A549 (cell line): ENCODE measurements at regions not wholly inside any gene's neighbourhood (a gene's known extent, or its start where the extent isn't known, plus 50 kb on each side); places are given as distances from the start of the nearest gene placed in this dataset.

Experiments used
- ATAC-seq, 2 experiments: fragments of 200-7000 bp in 1 of 2; fragments of >200 bp in 1 of 2; cut with Nextera tagmentation in 1 of 2; cut with Tn5 transposase in 1 of 2; 3 replicates each; pipeline versions ENCODE4 v1.8.0 to v1.9.1; 2018 to 2020; ENCODE audit warnings: mild to moderate bottlenecking in 1 of 2, moderate library complexity in 1 of 2
- CTCF ChIA-PET: fragments of 300-600 bp; sonication (Branson Sonifier 250); formaldehyde crosslinking; extraction: SDS; loops from one replicate; lab custom pipeline; 2021; ENCODE audit warnings: antibody characterized with exemption, inconsistent platforms; lab: Yijun Ruan, JAX
- POLR2A ChIA-PET: fragments of 350-600 bp; formaldehyde crosslinking; extraction: SDS; loops from one replicate; lab custom pipeline; 2021; ENCODE audit warnings: antibody characterized with exemption, inconsistent platforms; lab: Yijun Ruan, JAX
- DNase-seq, 2 experiments: peaks; one replicate each; pipeline versions ENCODE4 v3.0.0 to v3.0.0-alpha.2; 2011 to 2016; ENCODE audit warnings: low read depth in 1 of 2, low spot score in 1 of 2
- FAIRE-seq: peaks from 2 replicates; lab custom pipeline; 2011; peaks lifted over from hg19 to GRCh38; lab: Jason Lieb, UNC
- H3K27ac ChIP-seq, 2 experiments: fragments of >200 bp; sonication (Bioruptor Twin); formaldehyde crosslinking; 3 replicates each; pipeline ENCODE4 v1.5.1; 2016 to 2017
- H3K4me1 ChIP-seq: fragments of >200 bp; sonication (Bioruptor Twin); formaldehyde crosslinking; 3 replicates; pipeline ENCODE4 v1.6.1; 2016
- H3K4me2 ChIP-seq: fragments of >200 bp; sonication (Bioruptor Twin); formaldehyde crosslinking; 3 replicates; pipeline ENCODE4 v1.6.1; 2016
- H3K4me3 ChIP-seq: fragments of >200 bp; sonication (Bioruptor Twin); formaldehyde crosslinking; 3 replicates; pipeline ENCODE4 v1.5.1; 2016
- H3K9me3 ChIP-seq: fragments of >200 bp; sonication (Bioruptor Twin); formaldehyde crosslinking; 3 replicates; pipeline ENCODE4 v1.6.1; 2016
- BHLHE40 ChIP-seq: IDR thresholded peaks from 2 replicates; pipeline ENCODE4 v1.6.1; 2012; ENCODE audit warnings: low read depth, low read length, inconsistent platforms
- CBX2 ChIP-seq: fragments of 200-600 bp; sonication (generic); IDR thresholded peaks from 2 replicates; pipeline ENCODE4 v1.6.1; 2016; ENCODE audit warnings: low read depth, mild to moderate bottlenecking, borderline replicate concordance
- CHD2 ChIP-seq: fragments of 150-350 bp; IDR thresholded peaks from 2 replicates; pipeline ENCODE4 v1.6.1; 2014; ENCODE audit warnings: low read length; ENCODE audit not compliant: partially characterized antibody
- CHD4 ChIP-seq: fragments of 200-600 bp; sonication (generic); IDR thresholded peaks from 2 replicates; pipeline ENCODE4 v1.6.1; 2016; ENCODE audit warnings: antibody characterized with exemption, mild to moderate bottlenecking, borderline replicate concordance
- EHF ChIP-seq: fragments of 250-450 bp; sonication (Bioruptor Pico); IDR thresholded peaks from 2 replicates; pipeline ENCODE4 v1.5.0; 2020; ENCODE audit warnings: mild to moderate bottlenecking
- EHMT2 ChIP-seq: fragments of 200-600 bp; sonication (generic); IDR thresholded peaks from 2 replicates; pipeline ENCODE4 v1.6.1; 2016; ENCODE audit warnings: antibody characterized with exemption, low read depth, mild to moderate bottlenecking, moderate library complexity
- EP300 ChIP-seq, 2 experiments: fragments of >200 bp; sonication (Bioruptor Twin); formaldehyde crosslinking; IDR thresholded peaks; 2 replicates in 1 of 2; 3 replicates in 1 of 2; pipeline ENCODE4 v1.6.1; 2016 to 2017
- ESRRA ChIP-seq: fragments of 150-350 bp; IDR thresholded peaks from 2 replicates; pipeline ENCODE4 v1.6.1; 2014; ENCODE audit warnings: mild to moderate bottlenecking, low read length, borderline replicate concordance
- FOSL2 ChIP-seq, 2 experiments: fragments of 450-650 bp in 1 of 2; fragments of >200 bp in 1 of 2; sonication (Bioruptor Twin) in 1 of 2; formaldehyde crosslinking; IDR thresholded peaks; 2 replicates each; pipeline versions ENCODE4 v1.5.0 to v1.6.1; 2016 to 2020; ENCODE audit warnings: mild to moderate bottlenecking in 1 of 2, moderate library complexity in 1 of 2
- GATA3 ChIP-seq: IDR thresholded peaks from 2 replicates; pipeline ENCODE4 v1.6.1; 2012; ENCODE audit warnings: borderline replicate concordance
- HDAC2 ChIP-seq: fragments of 200-600 bp; sonication (generic); IDR thresholded peaks from 2 replicates; pipeline ENCODE4 v1.6.1; 2016
- HEYL ChIP-seq: fragments of 250-450 bp; sonication (Bioruptor Pico); IDR thresholded peaks from 2 replicates; pipeline ENCODE4 v1.8.0; 2021; ENCODE audit warnings: mild to moderate bottlenecking, moderate library complexity
- HMGXB4 ChIP-seq: fragments of 250-450 bp; sonication (Bioruptor Pico); IDR thresholded peaks from 2 replicates; pipeline ENCODE4 v1.5.0; 2021; ENCODE audit warnings: mild to moderate bottlenecking, moderate library complexity, borderline replicate concordance
- HOXB5 ChIP-seq: fragments of 250-450 bp; sonication (Bioruptor Pico); IDR thresholded peaks from 2 replicates; pipeline ENCODE4 v1.5.0; 2020; ENCODE audit warnings: mild to moderate bottlenecking, moderate library complexity
- JUNB ChIP-seq: fragments of >200 bp; sonication (Bioruptor Twin); formaldehyde crosslinking; IDR thresholded peaks from 2 replicates; pipeline ENCODE4 v1.6.1; 2016
- MAFK ChIP-seq: fragments of 450-650 bp; IDR thresholded peaks from 2 replicates; pipeline ENCODE4 v1.6.1; 2014; ENCODE audit not compliant: partially characterized antibody
- MAX ChIP-seq: IDR thresholded peaks from 2 replicates; pipeline ENCODE4 v1.6.1; 2012
- MAZ ChIP-seq: fragments of 150-350 bp; IDR thresholded peaks from 2 replicates; pipeline ENCODE4 v1.6.1; 2014; ENCODE audit warnings: antibody characterized with exemption, low read depth, low read length, borderline replicate concordance
- MYC ChIP-seq: IDR thresholded peaks from 2 replicates; pipeline ENCODE4 v1.6.1; 2012; ENCODE audit warnings: mild to moderate bottlenecking, inconsistent platforms, low read length, improper control_type of control experiment, borderline replicate concordance
- NFE2L2 ChIP-seq: fragments of 150-350 bp; conservative IDR thresholded peaks from 2 replicates; pipeline ENCODE4 v1.6.1; 2014; ENCODE audit warnings: low read length
- PBX3 ChIP-seq: IDR thresholded peaks from 2 replicates; pipeline ENCODE4 v1.6.1; 2012
- POLR2AphosphoS2 ChIP-seq: conservative IDR thresholded peaks from 2 replicates; pipeline ENCODE4 v1.6.1; 2012; ENCODE audit warnings: low read length, improper control_type of control experiment, inconsistent platforms
- RARB ChIP-seq: fragments of 250-450 bp; sonication (Bioruptor Pico); IDR thresholded peaks from 2 replicates; pipeline ENCODE4 v1.8.0; 2021; ENCODE audit warnings: mild to moderate bottlenecking, moderate library complexity
- RNF2 ChIP-seq: fragments of 200-600 bp; sonication (generic); IDR thresholded peaks from 2 replicates; pipeline ENCODE4 v1.6.1; 2016; ENCODE audit warnings: low read depth, mild to moderate bottlenecking, antibody characterized with exemption, moderate library complexity, borderline replicate concordance
- SMC3 ChIP-seq: fragments of >200 bp; sonication (Bioruptor Twin); formaldehyde crosslinking; IDR thresholded peaks from 3 replicates; pipeline ENCODE4 v1.6.1; 2018; ENCODE audit warnings: inconsistent platforms
- TFCP2L1 ChIP-seq: fragments of 250-450 bp; sonication (Bioruptor Pico); IDR thresholded peaks from 2 replicates; pipeline ENCODE4 v1.5.0; 2021; ENCODE audit warnings: mild to moderate bottlenecking
- ZC3H11A ChIP-seq: fragments of 450-650 bp; IDR thresholded peaks from 2 replicates; pipeline ENCODE4 v1.6.1; 2014; ENCODE audit warnings: antibody characterized with exemption, mild to moderate bottlenecking
- ZNF302 ChIP-seq: fragments of 250-450 bp; sonication (Bioruptor Pico); IDR thresholded peaks from 2 replicates; pipeline ENCODE4 v1.9.0; 2021; ENCODE audit warnings: inconsistent platforms, mild to moderate bottlenecking, moderate library complexity
- WGBS: methylation state at CpG from one replicate; pipeline ENCODE4 v1.1.6; 2017; ENCODE audit errors: missing lambda C conversion rate; 5-methylcytosine and 5-hydroxymethylcytosine counted together
- TF ChIP-seq, protein P1 (sequence below): fragments of 250-450 bp; sonication (Bioruptor Pico); IDR thresholded peaks from 2 replicates; pipeline ENCODE4 v1.5.0; 2020; ENCODE audit warnings: low read depth, mild to moderate bottlenecking, moderate library complexity
- TF ChIP-seq, protein P2 (sequence below): fragments of >200 bp; sonication (Bioruptor Twin); formaldehyde crosslinking; IDR thresholded peaks from 3 replicates; pipeline ENCODE4 v1.6.1; 2016

GRCh38 chr4:115278830-115279229 is 165.4 kb upstream of the NDST4 start:
- Histone ChIP-seq H3K4me2 (no peak overlapping the region), H3K4me1 (no peaks in the 10 kb centered on the region), H3K4me3 (no peak overlapping the region), H3K9me3 (no peaks in the 10 kb centered on the region), H3K27ac (no peak overlapping the region)
- FAIRE-seq (no peak), DNase-seq (no peak), ATAC-seq (no peak)
- 0% methylated on average over 1 of the region's 1 CpG for WGBS
- ChIA-PET CTCF (no interaction called here), POLR2A (no interaction called here)
- TF ChIP-seq EHMT2 = no peak
- no peak for TF ChIP-seq GATA3
- TF ChIP-seq, protein P1, sequence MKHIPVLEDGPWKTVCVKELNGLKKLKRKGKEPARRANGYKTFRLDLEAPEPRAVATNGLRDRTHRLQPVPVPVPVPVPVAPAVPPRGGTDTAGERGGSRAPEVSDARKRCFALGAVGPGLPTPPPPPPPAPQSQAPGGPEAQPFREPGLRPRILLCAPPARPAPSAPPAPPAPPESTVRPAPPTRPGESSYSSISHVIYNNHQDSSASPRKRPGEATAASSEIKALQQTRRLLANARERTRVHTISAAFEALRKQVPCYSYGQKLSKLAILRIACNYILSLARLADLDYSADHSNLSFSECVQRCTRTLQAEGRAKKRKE (CRISPR knock-in tag) = no peak
- TF ChIP-seq SMC3 = no peak
- no peak for TF ChIP-seq NFE2L2
- no peak for TF ChIP-seq HOXB5
- no peak for TF ChIP-seq JUNB
- TF ChIP-seq RARB = no peak
- no peak for TF ChIP-seq CBX2
- TF ChIP-seq ESRRA = no peak
- TF ChIP-seq RNF2 = no peak
- TF ChIP-seq EHF (CRISPR knock-in tag) = no peak

DNA sequence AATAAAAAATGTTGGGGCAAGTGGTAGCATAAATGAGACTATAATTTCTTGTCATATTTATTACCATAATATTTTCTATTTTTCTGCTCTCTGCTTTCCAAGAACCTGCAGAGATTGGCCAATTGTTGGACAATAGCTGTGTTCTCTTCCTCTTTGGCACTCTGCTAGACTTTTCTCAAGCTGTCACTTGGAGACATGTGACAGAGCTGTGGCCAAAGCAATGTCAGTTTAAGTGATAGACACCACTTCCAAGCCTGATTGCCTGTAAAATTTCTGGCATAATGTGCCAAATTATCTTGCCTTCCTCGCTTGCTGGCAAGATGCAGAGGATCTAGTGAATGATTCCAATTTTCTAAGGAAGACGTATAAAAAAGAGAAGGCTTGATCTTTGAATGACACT is 162.2 kb upstream of the NDST4 start:
- Histone ChIP-seq H3K27ac (no peak overlapping the region), H3K4me1 (no peaks in the 10 kb centered on the region), H3K4me3 (no peak overlapping the region), H3K4me2 (no peak overlapping the region), H3K9me3 (no peaks in the 10 kb centered on the region)
- POLR2A ChIA-PET = no interaction called here
- DNase-seq (no peak), FAIRE-seq (no peak), ATAC-seq (no peak)
- CTCF ChIA-PET = no interaction called here
- WGBS = 62% methylated on average over 2 of the region's 2 CpGs
- TF ChIP-seq ZC3H11A = no peak

DNA sequence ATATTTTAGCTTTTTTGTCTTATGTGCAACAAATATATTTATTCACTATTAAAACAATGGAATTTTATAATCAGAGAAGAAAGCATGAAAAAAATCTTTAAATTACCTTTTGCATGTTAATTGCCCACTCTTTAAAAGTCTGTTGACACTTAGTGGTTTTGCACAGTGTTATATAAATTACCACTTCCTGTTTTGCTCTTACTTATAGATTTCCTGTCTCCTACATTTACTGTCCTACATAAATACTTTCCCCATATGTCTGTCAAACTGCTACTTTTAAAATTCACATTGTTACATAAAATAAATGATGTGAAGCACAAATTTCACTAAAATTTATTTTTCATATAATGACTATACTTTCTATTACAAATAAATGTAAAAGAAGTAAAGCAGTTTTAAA is 161.1 kb upstream of the NDST4 start:
- no peak for ATAC-seq
- FAIRE-seq = no peak
- H3K4me1 ChIP-seq = no peaks in the 10 kb centered on the region
- no peak for TF ChIP-seq BHLHE40
- TF ChIP-seq, protein P2, sequence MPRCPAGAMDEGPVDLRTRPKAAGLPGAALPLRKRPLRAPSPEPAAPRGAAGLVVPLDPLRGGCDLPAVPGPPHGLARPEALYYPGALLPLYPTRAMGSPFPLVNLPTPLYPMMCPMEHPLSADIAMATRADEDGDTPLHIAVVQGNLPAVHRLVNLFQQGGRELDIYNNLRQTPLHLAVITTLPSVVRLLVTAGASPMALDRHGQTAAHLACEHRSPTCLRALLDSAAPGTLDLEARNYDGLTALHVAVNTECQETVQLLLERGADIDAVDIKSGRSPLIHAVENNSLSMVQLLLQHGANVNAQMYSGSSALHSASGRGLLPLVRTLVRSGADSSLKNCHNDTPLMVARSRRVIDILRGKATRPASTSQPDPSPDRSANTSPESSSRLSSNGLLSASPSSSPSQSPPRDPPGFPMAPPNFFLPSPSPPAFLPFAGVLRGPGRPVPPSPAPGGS = no peak
- no peak for TF ChIP-seq HEYL
- no peak for TF ChIP-seq ZNF302 (CRISPR knock-in tag)
- TF ChIP-seq FOSL2 (IDR thresholded peaks at IDR 0.05) = no peak
- no peak for TF ChIP-seq FOSL2 (CRISPR knock-in tag; IDR thresholded peaks at IDR 0.05)
- TF ChIP-seq POLR2AphosphoS2 = no peak
- DNase-seq = no peak
- no peak overlapping the region for H3K27ac ChIP-seq
- POLR2A ChIA-PET = no interaction called here
- H3K4me3 ChIP-seq = no peak overlapping the region
- no peak overlapping the region for H3K4me2 ChIP-seq
- no peaks in the 10 kb centered on the region for H3K9me3 ChIP-seq
- CTCF ChIA-PET = no interaction called here

GRCh38 chr4:115272594-115272993 is 159.2 kb upstream of the NDST4 start:
- no peak for DNase-seq
- CTCF ChIA-PET = no interaction called here
- Histone ChIP-seq H3K27ac (no peak overlapping the region), H3K4me3 (no peak overlapping the region), H3K4me2 (no peak overlapping the region), H3K9me3 (no peaks in the 10 kb centered on the region), H3K4me1 (no peaks in the 10 kb centered on the region)
- WGBS = 14% methylated on average over 2 of the region's 2 CpGs
- POLR2A ChIA-PET = no interaction called here
- no peak for ATAC-seq
- FAIRE-seq = no peak
- TF ChIP-seq TFCP2L1 (CRISPR knock-in tag) (no peak), HDAC2 (no peak), CHD4 (no peak), HMGXB4 (CRISPR knock-in tag) (no peak), PBX3 (no peak), EP300 (IDR thresholded peaks at IDR 0.05) (no peak), MYC (no peak), MAZ (no peak), MAX (no peak), HOXB5 (no peak), JUNB (no peak), MAFK (no peak), CHD2 (no peak), NFE2L2 (no peak), RNF2 (no peak)
